Activated CD4-positive, alpha-beta memory T cell treated with anti-CD3 and anti-CD28 coated beads, Interleukin-2, amount 10 ng/mL, durations not matched to agents 7 days and 5 days (primary cell): ENCODE measurements at regions not wholly inside any gene's neighbourhood (a gene's known extent, or its start where the extent isn't known, plus 50 kb on each side); places are given as distances from the start of the nearest gene placed in this dataset.
"Not testable (repeated sequence)": the region's sequence is repeated elsewhere in the genome, so short reads cannot be mapped to it uniquely, and the experiment has no call there.

ENCODE experiments used
- CTCF ChIA-PET: fragments of 350-600 bp; sonication (Branson Sonifier 250); formaldehyde crosslinking; loops from one replicate; lab custom pipeline; 2021; ENCODE audit warnings: antibody characterized with exemption, inconsistent platforms; lab: Charles Lee
- POLR2A ChIA-PET: fragments of 350-600 bp; sonication (Branson Sonifier 250); formaldehyde crosslinking; loops from one replicate; lab custom pipeline; 2021; ENCODE audit warnings: antibody characterized with exemption; lab: Charles Lee
- DNase-seq: peaks from one replicate; pipeline ENCODE4 v3.0.0-alpha.2; 2020
- H3K27ac Mint-ChIP-seq: one replicate; pipeline ENCODE4 v1.8.0; 2021; ENCODE audit warnings: mild to moderate bottlenecking, mixed read lengths
- H3K27me3 Mint-ChIP-seq: one replicate; pipeline ENCODE4 v1.8.0; 2021; ENCODE audit warnings: mixed read lengths
- H3K36me3 Mint-ChIP-seq: one replicate; pipeline ENCODE4 v1.8.0; 2021; ENCODE audit warnings: low read depth, mixed read lengths
- H3K4me1 Mint-ChIP-seq: one replicate; pipeline ENCODE4 v1.8.0; 2021; ENCODE audit warnings: mixed read lengths
- H3K4me3 Mint-ChIP-seq: one replicate; pipeline ENCODE4 v1.8.0; 2021; ENCODE audit warnings: mild to moderate bottlenecking, mixed read lengths
- H3K9me3 Mint-ChIP-seq: one replicate; pipeline ENCODE4 v1.8.0; 2021; ENCODE audit warnings: mixed read lengths

DNA sequence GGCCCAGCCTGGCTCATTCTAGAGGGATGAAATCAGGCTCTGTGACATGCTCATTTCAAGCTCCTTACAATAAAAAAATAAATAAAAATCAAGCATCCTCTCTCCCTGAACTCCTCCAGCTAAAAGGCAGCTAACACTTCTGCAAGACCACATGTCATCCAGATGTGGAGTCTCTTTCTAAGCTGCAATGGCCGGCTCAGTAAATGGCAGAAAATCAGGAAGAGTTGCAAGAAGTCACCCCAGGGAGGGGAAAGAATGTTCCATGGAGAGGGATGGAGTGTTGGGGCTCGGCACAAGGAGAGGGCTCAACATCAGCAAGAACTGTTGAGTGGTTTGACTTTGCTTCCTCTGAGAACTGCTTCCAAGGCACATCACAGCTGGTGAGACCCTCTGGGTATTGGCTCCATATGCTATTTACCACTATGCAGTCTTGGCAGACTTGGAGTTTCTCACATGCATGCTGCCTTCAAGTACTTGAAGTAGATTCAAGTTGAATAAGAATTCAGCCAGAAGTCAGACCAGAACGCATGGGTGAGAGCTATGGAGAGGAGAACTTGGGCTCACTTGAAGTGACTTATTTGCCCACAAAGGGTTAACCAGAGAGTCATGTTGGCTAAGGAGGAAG, 689.0 kb downstream of the NTRK3 start:
- H3K27ac Mint-ChIP-seq: no peak overlapping the region
- H3K4me1 Mint-ChIP-seq: peaks cover 4% of the 10 kb centered on the region
- H3K4me3 Mint-ChIP-seq: no peak overlapping the region
- no peaks in the 10 kb centered on the region for H3K9me3 Mint-ChIP-seq
- CTCF ChIA-PET: no interaction called here
- POLR2A ChIA-PET: no interaction called here
- no peaks in the 10 kb centered on the region for H3K27me3 Mint-ChIP-seq
- DNase-seq: no peak
- H3K36me3 Mint-ChIP-seq: no peaks in the 10 kb centered on the region

- Mint-ChIP-seq H3K9me3 (peaks cover 6% of the 10 kb centered on the region), H3K27ac (no peak overlapping the region), H3K4me3 (no peak overlapping the region), H3K36me3 (no peaks in the 10 kb centered on the region), H3K27me3 (no peaks in the 10 kb centered on the region), H3K4me1 (peaks cover 4% of the 10 kb centered on the region)
- ChIA-PET CTCF (no interaction called here), POLR2A (no interaction called here)
- no peak for DNase-seq
Measured at GRCh38 chr15:87566236-87566635, 690.3 kb downstream of the NTRK3 start.

GRCh38 chr15:87564681-87565080, 691.9 kb downstream of the NTRK3 start:
- ChIA-PET POLR2A (no interaction called here), CTCF (no interaction called here)
- Mint-ChIP-seq H3K27me3 (no peaks in the 10 kb centered on the region), H3K27ac (no peak overlapping the region), H3K9me3 (peaks cover 6% of the 10 kb centered on the region), H3K4me3 (no peak overlapping the region), H3K4me1 (no peaks in the 10 kb centered on the region), H3K36me3 (no peaks in the 10 kb centered on the region)
- DNase-seq: no peak

DNA sequence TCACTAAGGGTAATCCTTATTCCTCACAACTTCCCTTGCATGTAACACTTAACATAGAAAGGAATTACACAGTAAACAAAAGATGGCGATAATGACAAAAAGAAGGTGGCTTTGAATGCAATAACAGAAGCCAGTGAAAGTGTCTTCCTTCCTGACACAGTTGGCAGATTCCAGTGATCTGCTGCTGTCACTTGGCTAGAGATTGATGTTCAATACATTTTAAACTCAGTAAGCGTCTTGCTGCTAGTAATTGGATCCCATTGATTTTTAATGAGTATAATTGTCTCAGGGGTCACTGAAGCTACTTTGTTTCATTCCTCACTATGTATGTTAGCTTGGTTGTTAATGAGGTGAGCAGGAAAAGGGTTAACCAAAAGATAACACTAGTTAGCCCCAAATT, 692.7 kb downstream of the NTRK3 start:
- Mint-ChIP-seq H3K4me1 (no peaks in the 10 kb centered on the region), H3K9me3 (peaks cover 6% of the 10 kb centered on the region), H3K27me3 (no peaks in the 10 kb centered on the region), H3K27ac (no peak overlapping the region), H3K36me3 (no peaks in the 10 kb centered on the region), H3K4me3 (no peak overlapping the region)
- CTCF ChIA-PET: no interaction called here
- POLR2A ChIA-PET: no interaction called here
- no peak for DNase-seq

DNA sequence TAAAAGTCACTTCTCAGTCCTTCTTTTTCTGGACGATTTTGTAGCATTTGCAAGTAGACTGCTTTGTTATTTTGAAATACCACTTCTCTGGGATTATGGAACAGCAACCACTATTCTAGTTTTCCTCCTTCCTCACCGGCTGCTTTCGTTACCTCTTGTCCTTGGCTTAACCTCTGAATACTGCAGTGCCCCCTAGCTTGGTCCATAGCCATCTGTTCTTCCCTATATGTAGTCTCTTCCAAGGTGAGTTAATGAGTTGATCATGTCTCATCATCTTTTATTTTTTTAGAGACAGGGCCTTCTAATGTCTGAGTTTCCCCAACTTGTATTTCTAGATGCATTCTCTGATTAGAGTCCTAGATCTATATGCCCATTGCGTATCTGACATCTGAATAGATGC, 694.3 kb downstream of the NTRK3 start:
- ChIA-PET CTCF (no interaction called here), POLR2A (no interaction called here)
- Mint-ChIP-seq H3K4me1 (no peaks in the 10 kb centered on the region), H3K9me3 (peaks cover 6% of the 10 kb centered on the region), H3K27me3 (no peaks in the 10 kb centered on the region), H3K27ac (no peak overlapping the region), H3K4me3 (no peak overlapping the region), H3K36me3 (no peaks in the 10 kb centered on the region)
- DNase-seq: no peak

DNA sequence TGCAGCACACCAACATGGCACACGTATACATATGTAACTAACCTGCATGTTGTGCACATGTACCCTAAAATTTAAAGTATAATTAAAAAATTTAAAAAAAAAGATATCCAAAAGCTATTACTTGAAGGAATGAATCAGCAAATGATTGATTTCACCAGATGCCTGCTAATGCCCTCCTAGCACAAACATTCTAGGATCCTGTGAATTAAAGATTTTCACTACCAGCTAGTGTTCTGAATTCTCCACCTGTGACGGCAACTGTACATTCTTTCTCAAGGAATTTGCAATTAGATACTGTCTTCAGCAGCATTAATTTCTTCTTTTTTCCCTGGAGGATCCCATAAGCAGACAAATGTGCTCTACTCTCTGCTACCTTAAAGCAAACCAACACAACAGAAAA, 694.9 kb downstream of the NTRK3 start:
- DNase-seq: no peak
- POLR2A ChIA-PET: no interaction called here
- Mint-ChIP-seq H3K4me3 (no peak overlapping the region), H3K27ac (no peak overlapping the region), H3K4me1 (no peaks in the 10 kb centered on the region), H3K36me3 (no peaks in the 10 kb centered on the region), H3K27me3 (no peaks in the 10 kb centered on the region), H3K9me3 (peaks cover 6% of the 10 kb centered on the region)
- CTCF ChIA-PET: no interaction called here

DNA sequence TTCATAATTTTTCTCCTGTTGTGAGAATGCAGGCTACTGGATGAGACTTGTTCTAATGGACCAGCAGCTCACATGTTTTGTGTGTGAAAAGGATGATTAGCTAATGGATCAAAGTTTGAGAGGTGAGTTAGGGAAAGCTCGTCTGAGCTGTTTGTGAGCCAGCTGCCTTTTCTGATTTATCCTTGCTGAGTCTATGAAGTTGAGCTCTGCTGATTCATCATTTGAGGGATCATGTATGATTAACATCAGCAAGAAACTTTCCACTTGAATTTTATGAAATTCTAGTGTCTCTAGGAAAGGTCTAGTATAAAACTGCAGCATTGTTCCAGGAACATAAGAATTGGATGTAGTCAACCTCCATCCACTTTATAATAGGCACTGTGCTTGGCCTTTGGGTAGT, 698.7 kb downstream of the NTRK3 start:
- no peaks in the 10 kb centered on the region for H3K36me3 Mint-ChIP-seq
- CTCF ChIA-PET: no interaction called here

DNA sequence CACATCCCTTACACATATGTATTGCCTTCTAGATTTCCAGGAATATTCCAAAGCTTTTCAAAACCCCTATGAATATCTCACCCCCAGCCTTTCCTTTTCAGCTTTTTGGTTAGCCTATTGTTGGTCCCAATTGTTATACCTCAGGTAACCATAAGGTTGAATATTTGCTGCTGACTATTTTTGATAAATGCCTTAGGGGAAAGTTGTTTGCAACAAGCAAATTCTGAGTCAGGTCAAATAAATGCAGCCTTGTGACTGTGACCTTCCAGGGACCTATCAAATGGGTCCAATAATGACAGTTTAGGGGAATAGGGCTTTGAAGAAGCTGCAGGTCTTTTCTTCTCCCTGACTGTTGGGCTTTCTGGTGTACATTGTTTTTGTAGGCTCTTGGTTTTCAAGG, 699.7 kb downstream of the NTRK3 start:
- Mint-ChIP-seq H3K4me1 (no peaks in the 10 kb centered on the region), H3K4me3 (no peak overlapping the region), H3K9me3 (peaks cover 2% of the 10 kb centered on the region), H3K36me3 (no peaks in the 10 kb centered on the region), H3K27me3 (no peaks in the 10 kb centered on the region), H3K27ac (no peak overlapping the region)
- ChIA-PET CTCF (no interaction called here), POLR2A (interaction anchor here (1.1 kb wide), 1 partner anchor 13 kb away, joined by 3 read pairs; no protein-coding TSS in a partner anchor)
- no peak for DNase-seq

More for the DNA sequence above, 698.7 kb downstream of the NTRK3 start:
- H3K4me3 Mint-ChIP-seq: no peak overlapping the region
- POLR2A ChIA-PET: interaction anchor here (1.1 kb wide), 1 partner anchor 12 kb away, joined by 3 read pairs; no protein-coding TSS in a partner anchor
- H3K9me3 Mint-ChIP-seq: peaks cover 6% of the 10 kb centered on the region
- H3K27me3 Mint-ChIP-seq: no peaks in the 10 kb centered on the region
- H3K27ac Mint-ChIP-seq: no peak overlapping the region
- H3K4me1 Mint-ChIP-seq: no peaks in the 10 kb centered on the region
- no peak for DNase-seq

DNA sequence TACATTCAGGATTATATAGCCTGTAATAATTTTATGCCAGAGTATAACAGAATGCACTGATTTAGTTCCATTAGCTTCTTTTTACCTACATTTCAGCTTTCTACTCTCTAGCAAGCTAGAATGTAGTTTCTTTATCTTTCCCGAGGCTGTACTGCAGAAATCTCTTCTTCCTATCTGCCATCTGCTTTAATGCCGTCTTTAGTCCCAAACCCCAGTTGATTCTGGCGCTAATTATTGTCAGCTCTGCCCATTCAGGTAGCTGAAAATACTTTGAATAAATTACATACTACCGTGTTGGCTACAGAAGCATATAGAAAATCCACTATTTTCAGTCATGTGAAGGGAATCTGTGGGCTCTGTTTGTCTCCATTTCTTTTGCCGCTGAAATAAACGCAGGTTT, 706.7 kb downstream of the NTRK3 start:
- no peaks in the 10 kb centered on the region for H3K9me3 Mint-ChIP-seq
- H3K36me3 Mint-ChIP-seq: no peaks in the 10 kb centered on the region
- H3K27me3 Mint-ChIP-seq: no peaks in the 10 kb centered on the region
- ChIA-PET CTCF (interaction anchor here (0.7 kb wide), 1 partner anchor 377 kb away, joined by 3 read pairs; no protein-coding TSS in a partner anchor), POLR2A (no interaction called here)
- H3K4me1 Mint-ChIP-seq: no peaks in the 10 kb centered on the region
- no peak overlapping the region for H3K4me3 Mint-ChIP-seq
- DNase-seq: no peak
- H3K27ac Mint-ChIP-seq: no peak overlapping the region

GRCh38 chr15:87549296-87549695, 707.2 kb downstream of the NTRK3 start:
- ChIA-PET CTCF (interaction anchor here (0.7 kb wide), 1 partner anchor 377 kb away, joined by 3 read pairs; no protein-coding TSS in a partner anchor), POLR2A (no interaction called here)
- H3K27ac Mint-ChIP-seq: no peak overlapping the region
- no peak for DNase-seq
- no peaks in the 10 kb centered on the region for H3K9me3 Mint-ChIP-seq
- no peak overlapping the region for H3K4me3 Mint-ChIP-seq
- H3K27me3 Mint-ChIP-seq: no peaks in the 10 kb centered on the region
- H3K4me1 Mint-ChIP-seq: no peaks in the 10 kb centered on the region
- no peaks in the 10 kb centered on the region for H3K36me3 Mint-ChIP-seq

DNA sequence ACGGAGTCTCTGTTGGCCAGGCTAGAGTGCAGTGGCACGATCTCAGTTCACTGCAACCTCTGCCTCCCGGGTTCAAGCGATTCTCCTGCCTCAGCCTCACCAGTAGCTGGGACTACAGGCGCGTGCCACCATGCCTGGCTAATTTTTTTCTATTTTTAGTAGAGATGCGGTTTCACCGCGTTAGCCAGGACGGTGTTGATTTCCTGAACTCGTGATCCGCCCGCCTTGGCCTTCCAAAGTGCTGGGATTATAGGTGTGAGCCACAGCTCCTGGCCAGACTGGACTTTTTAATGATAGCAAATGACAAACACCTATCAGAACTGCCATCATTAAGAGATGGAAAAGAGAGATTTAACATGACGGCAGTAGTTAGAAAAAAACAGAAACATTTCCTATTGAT, 707.9 kb downstream of the NTRK3 start:
- DNase-seq, H3K4me3 Mint-ChIP-seq, CTCF ChIA-PET, H3K9me3 Mint-ChIP-seq, H3K27me3 Mint-ChIP-seq, H3K4me1 Mint-ChIP-seq, H3K27ac Mint-ChIP-seq, POLR2A ChIA-PET, H3K36me3 Mint-ChIP-seq: not testable (repeated sequence)

DNA sequence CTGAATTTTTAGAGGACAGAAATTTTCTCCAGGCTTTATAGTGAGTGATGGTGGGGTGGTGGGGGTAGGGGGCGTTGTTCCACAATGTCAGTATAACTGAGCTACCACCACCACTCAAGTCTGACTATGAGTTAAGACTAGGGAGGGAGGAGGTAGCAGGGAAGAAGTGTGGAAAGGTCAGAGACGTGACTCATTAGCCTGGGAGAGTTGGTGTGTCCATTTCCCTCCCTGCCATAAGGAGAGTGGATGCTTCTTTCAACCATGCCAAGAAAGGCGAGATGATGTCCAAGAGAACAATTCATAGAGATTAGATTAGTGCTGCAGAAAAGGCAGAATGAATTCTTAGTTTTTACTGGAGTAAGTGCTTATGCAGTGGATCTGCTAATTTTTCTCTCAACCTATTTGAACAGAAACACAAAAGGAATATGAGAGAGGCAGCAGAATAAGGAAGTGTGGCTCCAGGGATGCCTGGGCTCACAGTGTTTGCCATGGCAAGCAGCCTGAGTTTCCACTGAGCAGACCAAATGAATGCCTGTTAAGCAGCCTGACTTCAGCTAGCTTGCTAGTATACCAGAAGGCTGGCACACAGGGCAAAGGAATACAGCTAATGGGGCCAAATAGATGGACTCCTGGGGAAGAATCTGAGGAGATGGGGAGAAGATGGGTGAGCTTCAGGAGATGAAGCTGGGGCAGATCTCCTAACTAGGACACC, 708.9 kb downstream of the NTRK3 start:
- no peaks in the 10 kb centered on the region for H3K27me3 Mint-ChIP-seq
- H3K4me3 Mint-ChIP-seq: no peak overlapping the region
- H3K36me3 Mint-ChIP-seq: no peaks in the 10 kb centered on the region
- POLR2A ChIA-PET: no interaction called here
- no peak for DNase-seq
- H3K9me3 Mint-ChIP-seq: no peaks in the 10 kb centered on the region
- H3K27ac Mint-ChIP-seq: no peak overlapping the region
- no peaks in the 10 kb centered on the region for H3K4me1 Mint-ChIP-seq
- CTCF ChIA-PET: no interaction called here

DNA sequence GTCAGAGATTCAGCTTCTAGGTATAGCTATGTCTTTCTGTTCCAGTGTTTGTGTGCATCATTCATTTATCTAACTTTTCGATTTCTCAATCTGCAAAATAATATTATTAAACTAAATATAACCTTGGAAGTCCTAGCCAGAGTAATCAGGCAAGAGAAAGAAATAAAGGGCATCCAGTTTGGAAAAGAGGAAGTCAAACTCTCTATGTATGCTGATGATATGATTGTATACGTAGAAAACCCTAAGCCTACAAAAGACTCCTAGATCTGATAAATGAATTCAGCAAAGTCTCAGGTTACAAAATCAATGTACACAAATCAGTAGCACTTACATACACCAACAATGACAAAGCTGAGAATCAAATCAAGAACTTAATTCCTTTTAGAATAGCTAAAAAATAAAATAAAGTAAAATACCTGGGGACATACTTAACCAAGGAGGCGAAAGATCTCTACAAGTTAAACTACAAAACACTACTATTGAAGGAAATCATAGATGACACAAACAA, 718.2 kb downstream of the NTRK3 start:
- ChIA-PET CTCF (interaction anchor here (0.6 kb wide), 1 partner anchor 90 kb away, joined by 3 read pairs; no protein-coding TSS in a partner anchor), POLR2A (no interaction called here)
- H3K4me1 Mint-ChIP-seq: no peaks in the 10 kb centered on the region
- peaks cover 4% of the 10 kb centered on the region for H3K9me3 Mint-ChIP-seq
- H3K36me3 Mint-ChIP-seq: no peaks in the 10 kb centered on the region
- H3K27me3 Mint-ChIP-seq: no peaks in the 10 kb centered on the region
- no peak for DNase-seq
- H3K4me3 Mint-ChIP-seq: no peak overlapping the region
- H3K27ac Mint-ChIP-seq: no peak overlapping the region
